ENCODE measurements at regions not wholly inside any gene's neighbourhood (a gene's known extent, or its start where the extent isn't known, plus 50 kb on each side); places are given as distances from the start of the nearest gene placed in this dataset.

- Histone ChIP-seq H4K20me1 (ENCODE audit: low read depth, low read length) (no peaks in the 10 kb centered on the region), H3K9ac (ENCODE audit: low read length) (no peak overlapping the region), H3K9me3 (ENCODE audit: insufficient read depth, low read length) (peaks cover 49% of the 10 kb centered on the region; the same call in 1 of the 2 replicates)
Observed at GRCh38 chr2:144254342-144255235, 265.3 kb downstream of the ZEB2 start.

DNA sequence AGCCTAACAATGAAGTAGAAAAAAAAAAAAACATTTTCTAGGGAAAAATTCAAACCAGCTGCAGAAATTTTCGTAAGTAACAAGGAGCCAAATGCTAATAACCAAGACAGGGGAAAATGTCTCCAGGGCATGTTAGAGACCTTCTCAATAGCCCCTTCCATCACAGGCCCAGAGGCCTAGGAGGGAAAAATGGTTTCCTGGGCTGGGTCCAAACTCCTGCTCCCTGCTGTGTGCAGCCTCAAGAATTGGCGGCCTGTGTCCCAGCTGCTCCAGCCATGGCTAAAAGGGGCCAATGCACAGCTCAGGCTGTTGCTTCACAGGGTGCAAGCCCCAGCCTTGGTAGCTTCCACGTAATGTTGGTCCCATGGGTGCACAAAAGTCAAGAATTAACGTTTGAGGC, 266.2 kb downstream of the ZEB2 start:
- Histone ChIP-seq H3K9ac (ENCODE audit: low read length) (no peak overlapping the region), H3K27me3 (ENCODE audit: low read length) (no peaks in the 10 kb centered on the region), H3K9me3 (ENCODE audit: insufficient read depth, low read length) (peaks cover 42% of the 10 kb centered on the region; the same call in 1 of the 2 replicates), H3K79me2 (ENCODE audit: insufficient read depth, low read length) (peaks cover 35% of the 10 kb centered on the region), H4K20me1 (ENCODE audit: low read depth, low read length) (no peaks in the 10 kb centered on the region), H3F3A (ENCODE audit: insufficient read depth) (peaks cover 25% of the 10 kb centered on the region), H3K4me3 (ENCODE audit: insufficient read depth, low read length, poor library complexity, severe bottlenecking) (no peak overlapping the region), H3K36me3 (ENCODE audit: low read length) (peaks cover 30% of the 10 kb centered on the region), H2AFZ (ENCODE audit: low read depth, low read length, severe bottlenecking) (no peak overlapping the region), H3K9me2 (replicated peaks; ENCODE audit: insufficient read depth, low read length) (no peaks in the 10 kb centered on the region), H3K4me2 (ENCODE audit: low read depth, low read length, poor library complexity, severe bottlenecking) (no peak overlapping the region), H3K27ac (ENCODE audit: low read depth, low read length) (no peak overlapping the region)
- TF ChIP-seq CTCF (IDR thresholded peaks at IDR 0.05; ENCODE audit: insufficient read depth, low read length, poor library complexity, severe bottlenecking): no peak
- TF ChIP-seq EZH2phosphoT487 (conservative IDR thresholded peaks at IDR 0.05; ENCODE audit: low read length): no peak

More at GRCh38 chr2:144254342-144255235, 265.3 kb downstream of the ZEB2 start:
- H3K79me2 ChIP-seq (ENCODE audit: insufficient read depth, low read length): peaks cover 36% of the 10 kb centered on the region
- no peak overlapping the region for H3K27ac ChIP-seq (ENCODE audit: low read depth, low read length)
- H2AFZ ChIP-seq (ENCODE audit: low read depth, low read length, severe bottlenecking): no peak overlapping the region
- no peak for TF ChIP-seq EZH2phosphoT487 (conservative IDR thresholded peaks at IDR 0.05; ENCODE audit: low read length)
- TF ChIP-seq CTCF (IDR thresholded peaks at IDR 0.05; ENCODE audit: insufficient read depth, low read length, poor library complexity, severe bottlenecking): no peak
- no peak overlapping the region for H3K4me2 ChIP-seq (ENCODE audit: low read depth, low read length, poor library complexity, severe bottlenecking)
- no peak overlapping the region for H3K4me3 ChIP-seq (ENCODE audit: insufficient read depth, low read length, poor library complexity, severe bottlenecking)
- peaks cover 30% of the 10 kb centered on the region for H3K36me3 ChIP-seq (ENCODE audit: low read length)
- H3K27me3 ChIP-seq (ENCODE audit: low read length): no peaks in the 10 kb centered on the region
- H3F3A ChIP-seq (ENCODE audit: insufficient read depth): peaks cover 19% of the 10 kb centered on the region
- H3K9me2 ChIP-seq (replicated peaks; ENCODE audit: insufficient read depth, low read length): no peaks in the 10 kb centered on the region

DNA sequence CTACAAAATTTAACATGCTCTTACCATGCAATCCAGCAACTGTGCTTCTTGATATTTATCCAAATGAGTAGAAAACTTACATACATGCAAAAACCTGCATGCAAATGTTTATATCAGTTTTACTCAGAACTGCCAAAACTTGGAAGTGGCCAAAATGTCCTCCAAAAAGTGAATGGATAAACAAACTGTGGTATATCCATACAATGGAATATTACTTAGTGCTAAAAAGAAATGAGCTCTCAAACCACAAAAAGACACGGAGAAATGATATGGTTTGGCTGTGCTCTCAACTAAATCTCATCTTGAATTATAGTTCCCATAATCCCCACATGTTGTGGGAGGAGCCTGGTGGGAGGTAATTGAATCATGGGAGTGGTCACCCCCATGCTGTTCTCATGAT, 267.2 kb downstream of the ZEB2 start:
- TF ChIP-seq EZH2phosphoT487 (conservative IDR thresholded peaks at IDR 0.05; ENCODE audit: low read length) (no peak), CTCF (IDR thresholded peaks at IDR 0.05; ENCODE audit: insufficient read depth, low read length, poor library complexity, severe bottlenecking) (no peak)
- H4K20me1 ChIP-seq (ENCODE audit: low read depth, low read length): no peaks in the 10 kb centered on the region
- H3K27ac ChIP-seq (ENCODE audit: low read depth, low read length): peak overlapping the region; percentile 50; the same call in 1 of the 2 replicates
- H2AFZ ChIP-seq (ENCODE audit: low read depth, low read length, severe bottlenecking): no peak overlapping the region
- H3K4me2 ChIP-seq (ENCODE audit: low read depth, low read length, poor library complexity, severe bottlenecking): no peak overlapping the region
- H3K4me3 ChIP-seq (ENCODE audit: insufficient read depth, low read length, poor library complexity, severe bottlenecking): no peak overlapping the region
- H3K9me3 ChIP-seq (ENCODE audit: insufficient read depth, low read length): peaks cover 33% of the 10 kb centered on the region; the same call in 1 of the 2 replicates
- no peaks in the 10 kb centered on the region for H3K9me2 ChIP-seq (replicated peaks; ENCODE audit: insufficient read depth, low read length)
- peaks cover 20% of the 10 kb centered on the region for H3K36me3 ChIP-seq (ENCODE audit: low read length)
- no peak overlapping the region for H3K9ac ChIP-seq (ENCODE audit: low read length)
- H3K27me3 ChIP-seq (ENCODE audit: low read length): no peaks in the 10 kb centered on the region
- H3K79me2 ChIP-seq (ENCODE audit: insufficient read depth, low read length): peaks cover 39% of the 10 kb centered on the region
- peaks cover 32% of the 10 kb centered on the region for H3F3A ChIP-seq (ENCODE audit: insufficient read depth)

Measured in SU-DHL-6 (cell line).